Mucosa of gallbladder (tissue), 1 donor: ENCODE measurements at regions not wholly inside any gene's neighbourhood (a gene's known extent, or its start where the extent isn't known, plus 50 kb on each side); places are given as distances from the start of the nearest gene placed in this dataset.

ENCODE experiments used
- DNase-seq: peaks from one replicate; pipeline ENCODE4 v3.0.0-alpha.2; 2020; ENCODE audit warnings: low spot score
- donor health status: DM: no; HTN: no; CAD: no.

GRCh38 chr2:176729706-176730569 is 460.7 kb downstream of the MTX2 start:
- peak; percentile 86 for DNase-seq

GRCh38 chr2:176732780-176733179 is 463.5 kb downstream of the MTX2 start:
- DNase-seq = no peak

DNA sequence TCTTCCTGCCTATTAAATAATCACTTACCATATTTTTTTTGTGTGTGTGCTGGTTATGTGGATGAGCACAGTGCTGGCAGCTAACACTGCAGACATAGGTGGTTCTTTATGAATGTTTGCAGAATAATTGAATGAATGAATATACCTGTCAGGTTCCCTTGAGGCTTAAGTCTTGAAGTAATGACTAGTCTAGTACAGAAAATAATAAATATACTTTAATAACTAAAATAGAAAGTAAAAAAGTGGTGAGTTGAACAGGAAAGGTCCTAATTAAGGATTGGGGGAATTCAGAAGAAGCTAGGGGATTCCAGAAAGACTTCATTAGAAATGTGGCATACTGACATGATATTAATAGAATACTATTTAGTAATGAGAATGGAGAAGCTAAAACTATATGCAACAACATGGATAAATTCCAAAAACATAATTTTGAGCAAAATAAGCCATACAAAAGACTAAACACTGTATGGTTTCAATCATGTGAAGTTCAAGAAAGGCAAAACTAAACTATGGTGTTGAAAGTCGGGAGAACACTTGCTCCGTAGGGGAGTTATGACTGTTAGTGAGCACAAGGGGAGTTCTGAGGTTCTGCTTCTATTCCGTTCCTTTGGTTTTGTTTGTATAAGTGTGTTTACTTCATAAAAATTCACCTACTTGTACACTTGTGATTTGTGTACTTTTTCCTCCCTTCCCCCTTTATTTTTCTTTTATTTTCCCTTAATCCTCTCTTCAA is 464.6 kb downstream of the MTX2 start:
- no peak for DNase-seq

GRCh38 chr2:176734868-176735267 is 465.6 kb downstream of the MTX2 start:
- DNase-seq = no peak

DNA sequence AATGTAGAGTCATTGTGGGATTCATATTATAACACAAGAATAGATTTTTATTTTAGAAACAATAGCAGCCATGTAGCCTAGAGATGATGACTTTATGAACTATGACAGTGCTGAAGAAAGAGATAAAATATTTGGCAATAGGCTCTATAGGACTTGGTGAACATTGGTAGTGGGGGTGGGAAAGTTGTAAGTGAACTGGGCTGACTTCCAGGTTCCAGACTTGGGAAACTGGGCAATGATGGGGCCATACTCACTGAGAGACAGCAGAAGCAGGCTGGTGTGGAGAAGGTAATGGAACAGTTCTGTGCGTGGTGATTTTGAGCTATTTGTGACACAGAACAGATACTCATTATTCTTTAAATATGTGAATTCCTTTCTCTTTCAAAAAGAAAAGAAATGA is 470.3 kb upstream of the HNRNPA3 start:
- no peak for DNase-seq

- DNase-seq = no peak
Measured at GRCh38 chr2:176743671-176744070, 468.9 kb upstream of the HNRNPA3 start.

DNA sequence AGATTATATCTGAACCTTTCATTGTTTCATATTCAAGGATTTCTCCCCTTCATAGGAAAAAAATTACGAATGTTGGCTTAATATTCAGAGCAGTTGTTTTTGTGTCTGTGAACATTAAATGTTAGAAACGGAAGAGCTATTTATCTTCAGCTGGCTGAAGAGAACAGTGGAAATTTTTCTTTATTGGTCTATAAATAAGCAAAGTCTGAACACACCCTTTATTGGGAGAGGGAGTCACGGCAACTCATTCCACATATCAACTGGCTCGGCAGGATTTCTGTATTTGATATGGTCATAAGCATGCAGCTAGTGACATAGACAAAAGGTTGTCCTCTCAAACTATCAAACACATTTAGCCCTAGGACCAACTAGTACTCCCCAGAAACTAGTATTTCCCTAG is 468.4 kb upstream of the HNRNPA3 start:
- no peak for DNase-seq

- no peak for DNase-seq
Measured at GRCh38 chr2:176745543-176746200, 466.9 kb upstream of the HNRNPA3 start.

DNA sequence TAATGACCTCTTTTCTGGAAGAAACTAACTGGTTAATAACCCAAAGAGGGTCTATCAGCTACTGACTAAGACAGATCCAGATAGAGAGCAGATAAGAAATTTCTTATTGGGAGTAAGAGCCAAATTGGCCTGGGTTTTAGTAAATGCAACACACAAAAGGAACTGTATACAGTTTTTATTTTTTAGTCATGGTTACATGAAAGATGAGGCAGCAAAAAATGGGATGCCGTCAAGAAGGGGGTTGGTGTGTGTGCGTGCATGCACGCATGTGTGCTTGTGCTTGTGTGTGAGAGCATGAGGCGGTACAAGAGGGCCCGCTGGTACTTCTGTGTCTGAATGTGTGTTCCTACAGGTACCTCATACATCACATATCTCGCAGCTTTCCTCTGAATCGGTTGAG is 466.2 kb upstream of the HNRNPA3 start:
- no peak for DNase-seq

GRCh38 chr2:176747506-176747905 is 465.1 kb upstream of the HNRNPA3 start:
- no peak for DNase-seq

DNA sequence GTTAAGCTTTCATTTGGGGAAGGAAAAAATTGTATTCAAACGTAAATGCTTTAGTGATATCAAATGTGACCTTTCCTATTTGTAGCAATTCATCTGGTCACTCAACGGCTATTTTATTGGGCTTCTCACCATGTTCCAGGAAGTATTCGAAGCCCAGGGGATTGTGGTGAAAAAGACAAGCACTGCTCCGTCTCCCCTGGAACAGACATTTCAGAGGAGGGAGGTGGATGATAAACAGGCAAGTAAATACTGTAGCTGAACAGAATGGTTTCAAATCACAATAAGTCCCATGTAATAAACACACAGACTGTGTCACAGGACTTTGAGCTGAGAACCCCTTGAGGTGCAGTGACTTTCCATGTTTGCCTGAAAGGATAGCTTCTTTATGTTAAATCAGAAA is 464.7 kb upstream of the HNRNPA3 start:
- no peak for DNase-seq

- DNase-seq = no peak
Measured at GRCh38 chr2:176748662-176749061, 463.9 kb upstream of the HNRNPA3 start.

DNA sequence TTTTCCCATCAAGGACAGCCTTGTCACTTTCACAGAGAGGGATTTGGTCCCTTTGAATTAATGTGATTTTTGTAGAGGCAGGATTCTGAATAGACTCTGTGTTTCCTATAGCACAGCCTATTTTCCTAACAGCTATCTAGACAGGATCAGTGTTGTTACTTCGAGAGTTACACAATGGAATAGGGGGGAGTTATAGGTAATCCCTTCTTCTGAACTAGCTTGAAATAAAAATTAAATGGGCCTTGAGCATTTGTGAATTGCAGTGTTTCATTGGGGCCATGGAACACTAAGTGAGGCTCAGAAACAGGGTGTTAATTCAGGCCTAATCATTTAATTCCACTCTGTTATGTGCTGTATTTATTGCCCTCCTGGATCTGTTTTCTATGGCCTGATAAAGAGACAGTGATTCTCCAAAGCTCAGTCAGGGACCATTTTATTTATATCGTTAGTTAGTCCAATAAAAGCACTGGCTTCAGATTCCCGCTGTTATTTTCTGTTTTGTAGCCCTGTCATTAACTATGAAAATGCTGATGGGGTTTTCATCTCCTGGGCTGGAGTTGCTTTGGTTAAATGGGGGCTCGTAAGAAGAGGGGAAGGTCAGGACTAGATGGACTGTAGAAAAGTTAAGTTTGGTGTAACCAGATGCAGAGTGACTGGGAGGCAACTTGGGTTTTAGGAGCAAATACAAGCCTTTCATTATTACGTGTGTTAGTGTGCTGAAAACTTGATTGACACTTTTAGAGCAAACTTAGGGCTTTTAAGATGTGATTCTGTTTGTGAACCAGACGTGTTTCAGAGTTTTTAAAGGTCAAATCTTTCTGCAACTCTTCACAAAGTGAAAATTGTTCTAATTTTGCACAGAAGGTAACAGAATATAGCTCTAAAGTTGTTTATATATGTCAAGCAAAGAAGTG is 461.0 kb upstream of the HNRNPA3 start:
- no peak for DNase-seq

GRCh38 chr2:176752295-176752694 is 460.3 kb upstream of the HNRNPA3 start:
- no peak for DNase-seq

DNA sequence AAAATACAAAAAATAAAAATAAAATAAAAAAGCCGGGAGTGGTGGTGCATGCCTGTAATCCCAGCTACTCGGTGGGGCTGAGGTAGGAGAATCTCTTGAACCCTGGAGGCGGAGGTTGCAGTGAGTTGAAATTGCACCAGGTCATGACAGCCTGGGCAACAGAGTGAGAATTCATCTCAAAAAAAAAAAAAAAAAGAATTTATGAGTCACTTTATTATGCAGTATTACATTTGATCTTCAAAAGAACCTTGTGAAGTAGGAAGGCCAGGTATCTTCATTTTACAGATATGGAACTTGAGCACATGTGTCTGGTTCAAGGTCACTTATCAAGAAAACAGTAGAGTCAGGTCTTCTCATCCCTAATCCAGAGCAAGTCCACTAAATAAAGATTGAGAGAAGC is 459.4 kb upstream of the HNRNPA3 start:
- no peak for DNase-seq

GRCh38 chr2:176753752-176754474 is 458.7 kb upstream of the HNRNPA3 start:
- no peak for DNase-seq

GRCh38 chr2:176755537-176756135 is 457.0 kb upstream of the HNRNPA3 start:
- DNase-seq = no peak

DNA sequence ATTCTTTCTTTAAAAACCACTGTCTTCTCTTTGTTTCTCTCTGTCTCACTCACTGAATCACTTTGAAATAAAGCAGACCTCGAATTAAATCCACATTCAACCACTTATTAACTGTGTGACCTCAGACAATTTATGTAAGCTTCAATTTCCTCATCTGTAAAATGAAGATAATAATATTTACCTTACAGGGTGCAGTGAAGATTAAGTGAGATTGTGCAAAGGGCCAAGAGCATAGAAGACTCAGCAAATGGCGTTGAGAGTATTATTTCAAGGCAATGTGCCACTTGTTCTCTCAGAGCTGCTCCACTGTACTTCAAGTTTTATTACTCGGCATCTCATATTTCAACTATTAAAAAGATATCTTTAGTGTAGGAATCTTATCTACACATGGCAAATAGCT is 454.2 kb upstream of the HNRNPA3 start:
- no peak for DNase-seq

GRCh38 chr2:176760439-176760838 is 452.2 kb upstream of the HNRNPA3 start:
- no peak for DNase-seq

DNA sequence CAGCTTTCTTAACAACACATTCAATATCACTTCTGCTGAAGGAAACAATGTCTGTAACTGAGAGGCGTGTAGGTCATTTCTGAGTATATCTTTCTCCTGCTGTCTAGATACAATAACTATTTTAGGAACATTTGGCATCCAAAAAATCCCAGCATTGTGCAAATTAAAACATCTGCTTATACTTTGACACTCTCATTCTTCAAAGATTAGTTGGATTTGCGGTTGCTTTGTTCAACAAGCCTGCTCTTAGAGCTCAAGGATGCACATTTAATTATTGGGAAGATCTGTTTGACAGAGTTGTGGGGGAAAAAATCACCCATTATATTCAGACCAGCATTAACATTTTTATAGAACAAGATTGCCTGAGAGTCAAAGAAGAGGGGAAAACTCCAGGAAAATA is 449.5 kb upstream of the HNRNPA3 start:
- no peak for DNase-seq
